Gastrocnemius medialis (tissue), 4 donors: ENCODE measurements at regions not wholly inside any gene's neighbourhood (a gene's known extent, or its start where the extent isn't known, plus 50 kb on each side); places are given as distances from the start of the nearest gene placed in this dataset.

Experiments used
- ATAC-seq, 2 donors: fragments of 150-250 bp; one replicate each; pipeline ENCODE4 v1.9.1; 2016
- DNase-seq, 2 donors: peaks; one replicate each; pipeline ENCODE4 v3.0.0-alpha.2; 2019
- H3K27ac ChIP-seq, 4 donors: fragments of 200-600 bp; sonication (generic); 1 replicate in 1 of 4; 2 replicates in 3 of 4; pipeline ENCODE4 v1.5.1; 2016 to 2018; ENCODE audit warnings: mild to moderate bottlenecking in 2 of 4, moderate library complexity in 1 of 4
- H3K27me3 ChIP-seq, 3 donors: fragments of 200-600 bp; sonication (generic) in 2 of 3; 1 replicate in 1 of 3; 2 replicates in 2 of 3; pipeline versions ENCODE4 v1.5.1 to v1.6.0; 2016 to 2019; ENCODE audit warnings: mild to moderate bottlenecking in 1 of 3, moderate library complexity in 1 of 3
- H3K36me3 ChIP-seq, 2 donors: fragments of 200-600 bp; sonication (generic) in 1 of 2; one replicate each; pipeline ENCODE4 v1.5.1; 2017 to 2018
- H3K4me1 ChIP-seq, 2 donors: fragments of 200-600 bp; sonication (generic) in 1 of 2; one replicate each; pipeline ENCODE4 v1.5.1; 2016 to 2017; ENCODE audit warnings: mild to moderate bottlenecking in 2 of 2
- H3K4me3 ChIP-seq, 4 donors: fragments of 200-600 bp; sonication (generic) in 3 of 4; 1 replicate in 1 of 4; 2 replicates in 3 of 4; pipeline ENCODE4 v1.5.1; 2016 to 2019; ENCODE audit warnings: mild to moderate bottlenecking in 2 of 4
- H3K9me3 ChIP-seq, 3 donors: fragments of 200-600 bp; sonication (generic) in 2 of 3; 1 replicate in 1 of 3; 2 replicates in 2 of 3; pipeline ENCODE4 v1.5.1; 2016 to 2019
- CTCF ChIP-seq, 5 experiments: fragments of 450-650 bp in 3 of 5; fragments of 200-600 bp in 2 of 5; sonication (generic) in 2 of 5; IDR thresholded peaks in 4 of 5; conservative IDR thresholded peaks in 1 of 5; 1 replicate in 4 of 5; 2 replicates in 1 of 5; pipeline ENCODE4 v1.5.1; 2016 to 2019; ENCODE audit warnings: antibody characterized with exemption in 5 of 5, mild to moderate bottlenecking in 3 of 5, moderate library complexity in 3 of 5
- POLR2A ChIP-seq, 2 donors: fragments of 450-650 bp; IDR thresholded peaks; one replicate each; pipeline ENCODE4 v1.6.1; 2017; ENCODE audit warnings: antibody characterized with exemption in 2 of 2, mild to moderate bottlenecking in 2 of 2, moderate library complexity in 2 of 2
- in situ Hi-C, 4 donors: fragments of 200-750 bp; cut with MboI; loops; one replicate each; pipeline versions ENCODE4 v1.15.0 to v1.8.0; 2017; ENCODE audit warnings: low sequenced_read_pairs in 4 of 4
- intact Hi-C: fragments of 100-400 bp; cut with DNase I; formaldehyde crosslinking; loops from one replicate; pipeline ENCODE4 v1.15.1; 2023; ENCODE audit warnings: low total_unique reads

- TF ChIP-seq CTCF (IDR thresholded peaks at IDR 0.05 in 4 of 5, conservative IDR thresholded peaks at IDR 0.05 in 1 of 5) (no peak), POLR2A (IDR thresholded peaks at IDR 0.05) (no peak)
- no peak for ATAC-seq
- H3K27ac ChIP-seq: no peak overlapping the region
- H3K4me1 ChIP-seq: no peaks in the 10 kb centered on the region
- no peaks in the 10 kb centered on the region for H3K27me3 ChIP-seq
- no peak overlapping the region for H3K4me3 ChIP-seq
- no peaks in the 10 kb centered on the region for H3K9me3 ChIP-seq
- in situ Hi-C loops (loop anchor here in 2 of 4 donors (10.0 kb wide), 1 partner anchor 196 kb away; no protein-coding TSS in a partner anchor), intact Hi-C loops (no loop called here)
- no peak for DNase-seq
- H3K36me3 ChIP-seq: no peaks in the 10 kb centered on the region
Measured at GRCh38 chr14:100448376-100448775, 125.2 kb downstream of the SLC25A47 start.

DNA sequence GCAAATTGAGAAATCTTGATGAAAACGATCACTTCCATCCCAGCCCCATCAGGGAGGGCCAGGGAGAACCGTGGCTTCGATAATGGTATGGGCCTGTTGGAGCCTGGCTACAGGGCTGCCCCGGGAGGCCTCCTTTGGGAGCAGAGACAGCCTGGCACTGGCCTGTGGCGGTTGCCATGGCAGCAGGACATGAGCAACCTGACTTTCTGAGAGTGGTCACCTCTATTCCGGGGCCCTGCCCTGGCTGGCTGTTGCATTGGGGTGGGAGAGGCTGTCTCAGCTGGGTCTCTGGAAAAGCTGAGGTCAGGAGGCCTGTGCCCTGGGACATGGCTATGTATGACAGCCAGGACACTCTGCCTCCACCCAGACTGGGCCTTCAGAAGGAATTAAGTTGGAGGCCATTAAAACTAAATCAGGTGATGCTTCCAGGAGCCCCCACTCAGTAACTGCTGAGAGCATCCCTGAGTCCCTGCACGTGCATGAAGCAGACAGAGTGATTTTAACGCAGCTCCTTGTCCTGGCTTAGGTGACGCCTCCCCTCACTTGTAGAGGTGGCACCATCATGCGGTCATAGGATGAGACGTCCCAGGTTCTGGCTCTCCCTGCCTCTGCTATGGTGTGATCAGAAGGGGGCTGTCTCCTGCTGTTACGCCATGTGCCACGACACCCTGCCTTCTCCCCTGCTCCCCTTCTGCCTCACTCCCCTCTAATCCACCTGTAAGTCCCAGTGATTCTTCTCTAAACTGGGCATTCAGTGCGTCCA, 126.3 kb downstream of the SLC25A47 start:
- ATAC-seq (no peak), DNase-seq (no peak)
- Histone ChIP-seq H3K27ac (no peak overlapping the region), H3K4me3 (no peak overlapping the region), H3K36me3 (no peaks in the 10 kb centered on the region), H3K9me3 (no peaks in the 10 kb centered on the region), H3K4me1 (no peaks in the 10 kb centered on the region), H3K27me3 (no peaks in the 10 kb centered on the region)
- intact Hi-C loops (no loop called here), in situ Hi-C loops (loop anchor here in 2 of 4 donors (10.0 kb wide), 1 partner anchor 195 kb away; no protein-coding TSS in a partner anchor)
- TF ChIP-seq CTCF (IDR thresholded peaks at IDR 0.05 in 4 of 5, conservative IDR thresholded peaks at IDR 0.05 in 1 of 5) (no peak), POLR2A (IDR thresholded peaks at IDR 0.05) (no peak)

DNA sequence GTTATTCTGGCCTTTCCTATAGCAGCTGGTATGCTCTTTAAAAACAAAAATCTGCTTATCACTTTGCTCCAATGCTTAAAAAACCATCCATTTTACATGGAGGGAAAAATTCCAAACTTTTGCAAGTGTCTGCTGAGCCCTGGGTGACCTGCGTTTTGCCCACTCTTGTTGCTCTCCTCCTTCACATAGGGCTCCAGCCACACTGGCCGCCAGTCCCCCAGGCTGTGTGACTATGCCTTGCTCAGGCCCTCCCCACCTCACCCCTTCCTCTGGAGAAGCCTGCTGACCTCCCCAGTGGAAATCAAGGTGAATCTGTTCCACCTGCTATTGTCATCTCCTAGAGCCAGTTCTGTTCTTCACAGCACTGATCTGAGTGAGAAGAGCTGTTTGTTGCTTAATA, 126.9 kb downstream of the SLC25A47 start:
- no peaks in the 10 kb centered on the region for H3K27me3 ChIP-seq
- no peak overlapping the region for H3K27ac ChIP-seq
- H3K4me1 ChIP-seq: no peaks in the 10 kb centered on the region
- TF ChIP-seq POLR2A (IDR thresholded peaks at IDR 0.05) (no peak), CTCF (IDR thresholded peaks at IDR 0.05 in 4 of 5, conservative IDR thresholded peaks at IDR 0.05 in 1 of 5) (no peak)
- H3K36me3 ChIP-seq: no peaks in the 10 kb centered on the region
- in situ Hi-C loops (no loop called here), intact Hi-C loops (no loop called here)
- DNase-seq (no peak), ATAC-seq (no peak)
- H3K4me3 ChIP-seq: no peak overlapping the region
- H3K9me3 ChIP-seq: no peaks in the 10 kb centered on the region

DNA sequence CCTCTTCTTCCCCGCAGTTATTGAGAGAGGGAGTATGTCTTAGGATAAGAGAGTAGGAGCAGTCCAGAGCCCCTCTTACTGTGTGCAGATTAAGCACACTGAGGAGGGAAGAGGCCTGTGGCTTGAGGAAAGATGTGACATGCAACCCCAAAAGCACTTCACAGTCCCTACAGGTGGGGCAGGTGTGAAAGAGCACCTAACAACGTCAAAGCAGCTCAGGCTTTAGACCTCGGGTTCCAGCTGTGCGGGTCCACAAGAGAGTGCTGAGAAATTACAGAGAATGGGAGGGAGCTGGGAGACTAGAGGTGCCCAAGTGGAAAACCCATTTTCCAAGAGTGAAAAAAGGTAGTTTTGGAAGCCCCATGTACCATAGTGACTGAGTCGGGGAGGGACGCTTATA, 127.6 kb downstream of the SLC25A47 start:
- Histone ChIP-seq H3K36me3 (no peaks in the 10 kb centered on the region), H3K27me3 (no peaks in the 10 kb centered on the region), H3K4me1 (no peaks in the 10 kb centered on the region), H3K27ac (no peak overlapping the region), H3K4me3 (no peak overlapping the region), H3K9me3 (no peaks in the 10 kb centered on the region)
- intact Hi-C loops: no loop called here
- in situ Hi-C loops: no loop called here
- DNase-seq: no peak
- ATAC-seq: no peak
- no peak for TF ChIP-seq CTCF (IDR thresholded peaks at IDR 0.05 in 4 of 5, conservative IDR thresholded peaks at IDR 0.05 in 1 of 5)
- no peak for TF ChIP-seq POLR2A (IDR thresholded peaks at IDR 0.05)
